ENCODE measurements at regions not wholly inside any gene's neighbourhood (a gene's known extent, or its start where the extent isn't known, plus 50 kb on each side); places are given as distances from the start of the nearest gene placed in this dataset.

DNA sequence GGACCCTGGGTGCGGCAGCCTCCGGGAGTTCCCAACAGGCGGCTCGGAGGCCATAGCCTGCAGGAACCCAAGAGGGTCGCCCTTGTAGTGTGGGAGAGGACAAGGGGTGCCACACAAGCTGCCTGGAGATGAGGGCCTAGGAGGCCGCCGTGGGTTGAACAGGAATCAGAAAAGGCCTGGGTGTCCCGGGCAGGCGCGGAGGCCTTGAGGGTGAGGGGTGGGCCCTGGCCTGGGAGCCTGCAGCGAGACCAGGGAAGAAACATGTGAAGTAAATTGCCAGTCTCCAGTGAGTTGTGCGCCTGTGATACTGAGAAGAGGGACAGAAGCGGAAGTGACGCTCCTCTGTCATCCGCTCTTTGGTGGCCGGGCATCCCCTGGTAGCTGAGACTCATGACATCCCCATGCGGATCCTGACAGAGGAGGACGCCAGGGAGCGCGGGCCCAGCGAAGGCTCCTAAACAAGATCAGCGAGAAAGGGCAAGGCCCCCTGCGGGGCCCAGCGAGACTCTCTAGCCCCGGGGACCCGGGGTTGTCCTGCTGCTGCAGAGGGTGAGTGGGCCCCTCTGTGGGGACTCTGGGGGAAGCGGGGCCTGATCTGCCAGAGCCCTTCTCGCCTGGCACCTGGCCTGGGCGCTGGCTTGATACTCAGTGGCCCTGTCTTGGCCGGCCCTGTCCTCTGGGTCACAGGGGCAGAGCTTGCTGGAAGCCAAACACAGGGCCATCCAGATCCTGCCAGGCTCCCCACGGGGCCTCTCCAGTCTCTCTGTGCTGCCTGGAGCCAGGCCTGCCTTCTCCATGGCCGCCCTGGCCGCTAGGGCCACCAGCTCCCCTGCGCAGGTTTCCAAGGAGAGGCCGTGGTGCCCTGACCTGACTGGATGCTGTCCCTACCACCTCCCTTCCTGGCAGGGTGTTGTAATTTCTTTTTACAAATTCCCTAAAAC lies 788.4 kb downstream of the TLE4 start:
- TF ChIP-seq EZH2 (IDR thresholded peaks at IDR 0.05) (no peak), POLR2AphosphoS5 (IDR thresholded peaks at IDR 0.05; ENCODE audit: borderline replicate concordance, low read depth, low read length) (no peak)
